ENCODE measurements at regions not wholly inside any gene's neighbourhood (a gene's known extent, or its start where the extent isn't known, plus 50 kb on each side); places are given as distances from the start of the nearest gene placed in this dataset.

- no peak for DNase-seq
These were observed 149.2 kb upstream of the BTG1 start for GRCh38 chr12:92294676-92295440.

- DNase-seq = no peak
These were observed 146.4 kb upstream of the BTG1 start for GRCh38 chr12:92292016-92292415.

- DNase-seq = no peak
These were observed 145.2 kb upstream of the BTG1 start for GRCh38 chr12:92290886-92291285.

GRCh38 chr12:92290350-92290695 is 144.7 kb upstream of the BTG1 start:
- DNase-seq = no peak

- DNase-seq = no peak
These were observed 144.1 kb upstream of the BTG1 start for GRCh38 chr12:92289629-92290349.

GRCh38 chr12:92288561-92288960 is 142.9 kb upstream of the BTG1 start:
- DNase-seq = no peak

- no peak for DNase-seq
These were observed 132.8 kb upstream of the BTG1 start for GRCh38 chr12:92278378-92278828.

- DNase-seq = no peak
These were observed 132.1 kb upstream of the BTG1 start for GRCh38 chr12:92277795-92278194.

GRCh38 chr12:92276276-92276675 is 130.6 kb upstream of the BTG1 start:
- no peak for DNase-seq

- DNase-seq = no peak
These were observed 130.0 kb upstream of the BTG1 start for GRCh38 chr12:92275443-92276154.

- no peak for DNase-seq
These were observed 127.4 kb upstream of the BTG1 start for GRCh38 chr12:92273076-92273475.

- DNase-seq = no peak
These were observed 126.7 kb upstream of the BTG1 start for GRCh38 chr12:92272061-92272964.

GRCh38 chr12:92271341-92271740 is 125.7 kb upstream of the BTG1 start:
- DNase-seq = no peak

- DNase-seq = no peak
These were observed 124.9 kb upstream of the BTG1 start for GRCh38 chr12:92270521-92270920.

GRCh38 chr12:92268946-92269345 is 123.3 kb upstream of the BTG1 start:
- DNase-seq = no peak

- no peak for DNase-seq
These were observed 116.0 kb upstream of the BTG1 start for GRCh38 chr12:92261692-92262091.

GRCh38 chr12:92261071-92261470 is 115.4 kb upstream of the BTG1 start:
- no peak for DNase-seq

GRCh38 chr12:92259696-92260251 is 114.1 kb upstream of the BTG1 start:
- DNase-seq = no peak

- no peak for DNase-seq
These were observed 113.6 kb upstream of the BTG1 start for GRCh38 chr12:92259291-92259690.

GRCh38 chr12:92257261-92257660 is 111.6 kb upstream of the BTG1 start:
- no peak for DNase-seq

- no peak for DNase-seq
These were observed 110.1 kb upstream of the BTG1 start for GRCh38 chr12:92255741-92256140.

GRCh38 chr12:92253301-92253700 is 107.7 kb upstream of the BTG1 start:
- no peak for DNase-seq

Data from activated T-cell treated with anti-CD3 and anti-CD28 coated beads for 4 hours (primary cell).